Activated naive CD8-positive, alpha-beta T cell treated with anti-CD3 and anti-CD28 coated beads, Interleukin-2, amount 10 ng/mL, durations not matched to agents 7 days and 5 days (primary cell): ENCODE measurements at regions not wholly inside any gene's neighbourhood (a gene's known extent, or its start where the extent isn't known, plus 50 kb on each side); places are given as distances from the start of the nearest gene placed in this dataset.
A peak's percentile ranks its signal among the peaks of the same experiment; 100 is the strongest.
"Not testable (repeated sequence)": the region's sequence is repeated elsewhere in the genome, so short reads cannot be mapped to it uniquely, and the experiment has no call there.

ENCODE experiments used
- ATAC-seq: fragments of 150-1000 bp; cut with Tn5 transposase; one replicate; pipeline ENCODE4 v1.10.0; 2021; ENCODE audit warnings: low read depth, moderate library complexity
- POLR2A ChIA-PET: fragments of 350-600 bp; sonication (Branson Sonifier 250); formaldehyde crosslinking; loops from one replicate; lab custom pipeline; 2021; ENCODE audit warnings: antibody characterized with exemption; lab: Charles Lee
- DNase-seq: peaks from one replicate; pipeline ENCODE4 v3.0.0; 2021
- H3K27ac Mint-ChIP-seq: one replicate; pipeline ENCODE4 v1.8.0; 2022; ENCODE audit warnings: mild to moderate bottlenecking, mixed read lengths
- H3K27me3 Mint-ChIP-seq: one replicate; pipeline ENCODE4 v1.8.0; 2022; ENCODE audit warnings: mild to moderate bottlenecking, moderate library complexity, mixed read lengths
- H3K36me3 Mint-ChIP-seq: one replicate; pipeline ENCODE4 v1.8.0; 2021; ENCODE audit warnings: mild to moderate bottlenecking, mixed read lengths
- H3K4me1 Mint-ChIP-seq: one replicate; pipeline ENCODE4 v1.8.0; 2021; ENCODE audit warnings: mixed read lengths
- H3K4me3 Mint-ChIP-seq: one replicate; pipeline ENCODE4 v1.8.0; 2022; ENCODE audit warnings: mild to moderate bottlenecking, moderate library complexity, mixed read lengths
- H3K9me3 Mint-ChIP-seq: one replicate; pipeline ENCODE4 v1.8.0; 2021; ENCODE audit warnings: mixed read lengths

GRCh38 chr7:65239324-65239706 is 134.3 kb upstream of the ZNF92 start:
- peaks cover 1% of the 10 kb centered on the region for H3K4me1 Mint-ChIP-seq
- POLR2A ChIA-PET, result no interaction called here
- no peaks in the 10 kb centered on the region for H3K9me3 Mint-ChIP-seq
- peaks cover 28% of the 10 kb centered on the region for H3K27me3 Mint-ChIP-seq
- H3K4me3 Mint-ChIP-seq, result peak overlapping the region; percentile 39
- no peak for DNase-seq
- H3K36me3 Mint-ChIP-seq, result no peaks in the 10 kb centered on the region
- ATAC-seq, result no peak
- H3K27ac Mint-ChIP-seq, result no peak overlapping the region

GRCh38 chr7:65238785-65239184 is 134.9 kb upstream of the ZNF92 start:
- H3K27me3 Mint-ChIP-seq, result peaks cover 28% of the 10 kb centered on the region
- no peaks in the 10 kb centered on the region for H3K9me3 Mint-ChIP-seq
- no peak for DNase-seq
- H3K4me1 Mint-ChIP-seq, result peaks cover 4% of the 10 kb centered on the region
- no peak for ATAC-seq
- no peaks in the 10 kb centered on the region for H3K36me3 Mint-ChIP-seq
- no peak overlapping the region for H3K4me3 Mint-ChIP-seq
- H3K27ac Mint-ChIP-seq, result no peak overlapping the region
- POLR2A ChIA-PET, result no interaction called here

- no peak for DNase-seq
- no peaks in the 10 kb centered on the region for H3K36me3 Mint-ChIP-seq
- no peak overlapping the region for H3K4me3 Mint-ChIP-seq
- H3K27ac Mint-ChIP-seq, result no peak overlapping the region
- POLR2A ChIA-PET, result no interaction called here
- H3K9me3 Mint-ChIP-seq, result no peaks in the 10 kb centered on the region
- H3K4me1 Mint-ChIP-seq, result peaks cover 12% of the 10 kb centered on the region
- ATAC-seq, result no peak
- peaks cover 22% of the 10 kb centered on the region for H3K27me3 Mint-ChIP-seq
These were observed 138.1 kb upstream of the ZNF92 start for GRCh38 chr7:65235586-65235985.

- peaks cover 12% of the 10 kb centered on the region for H3K4me1 Mint-ChIP-seq
- ATAC-seq (no peak), DNase-seq (no peak)
- H3K4me3 Mint-ChIP-seq, result no peak overlapping the region
- no peaks in the 10 kb centered on the region for H3K36me3 Mint-ChIP-seq
- no peaks in the 10 kb centered on the region for H3K9me3 Mint-ChIP-seq
- H3K27ac Mint-ChIP-seq, result no peak overlapping the region
- POLR2A ChIA-PET, result no interaction called here
- H3K27me3 Mint-ChIP-seq, result peaks cover 12% of the 10 kb centered on the region
These were observed 140.1 kb upstream of the ZNF92 start for GRCh38 chr7:65233409-65234034.

- H3K4me3 Mint-ChIP-seq, result no peak overlapping the region
- peaks cover 5% of the 10 kb centered on the region for H3K27me3 Mint-ChIP-seq
- no peak overlapping the region for H3K27ac Mint-ChIP-seq
These were observed 143.4 kb upstream of the ZNF92 start for GRCh38 chr7:65230231-65230630.

GRCh38 chr7:65225422-65226006 is 148.1 kb upstream of the ZNF92 start:
- POLR2A ChIA-PET, result interaction anchor here (0.7 kb wide), 1 partner anchor 250 kb away, joined by 3 read pairs; no protein-coding TSS in a partner anchor
- Mint-ChIP-seq H3K4me1 (no peaks in the 10 kb centered on the region), H3K36me3 (no peaks in the 10 kb centered on the region), H3K27me3 (no peaks in the 10 kb centered on the region), H3K9me3 (no peaks in the 10 kb centered on the region), H3K27ac (no peak overlapping the region), H3K4me3 (no peak overlapping the region)
- peak; percentile 52 for ATAC-seq
- no peak for DNase-seq

More at GRCh38 chr7:65230231-65230630, 143.4 kb upstream of the ZNF92 start:
- DNase-seq (no peak), ATAC-seq (no peak)
- POLR2A ChIA-PET, result no interaction called here
- H3K4me1 Mint-ChIP-seq, result peaks cover 11% of the 10 kb centered on the region
- H3K9me3 Mint-ChIP-seq, result no peaks in the 10 kb centered on the region
- no peaks in the 10 kb centered on the region for H3K36me3 Mint-ChIP-seq

GRCh38 chr7:65222655-65223054 is 151.0 kb upstream of the ZNF92 start:
- H3K4me3 Mint-ChIP-seq, result no peak overlapping the region
- DNase-seq (no peak), ATAC-seq (no peak)
- H3K4me1 Mint-ChIP-seq, result no peaks in the 10 kb centered on the region
- POLR2A ChIA-PET, result no interaction called here
- H3K27ac Mint-ChIP-seq, result no peak overlapping the region
- H3K36me3 Mint-ChIP-seq, result no peaks in the 10 kb centered on the region
- H3K27me3 Mint-ChIP-seq, result no peaks in the 10 kb centered on the region
- H3K9me3 Mint-ChIP-seq, result no peaks in the 10 kb centered on the region

- no peaks in the 10 kb centered on the region for H3K9me3 Mint-ChIP-seq
- H3K36me3 Mint-ChIP-seq, result no peaks in the 10 kb centered on the region
- H3K27me3 Mint-ChIP-seq, result no peaks in the 10 kb centered on the region
- no peak overlapping the region for H3K4me3 Mint-ChIP-seq
- H3K4me1 Mint-ChIP-seq, result no peaks in the 10 kb centered on the region
- POLR2A ChIA-PET, result no interaction called here
- DNase-seq (no peak), ATAC-seq (no peak)
- no peak overlapping the region for H3K27ac Mint-ChIP-seq
These were observed 152.0 kb upstream of the ZNF92 start for GRCh38 chr7:65221683-65222082.

GRCh38 chr7:65219623-65220022 is 154.0 kb upstream of the ZNF92 start:
- DNase-seq (no peak), ATAC-seq (no peak)
- Mint-ChIP-seq H3K9me3 (no peaks in the 10 kb centered on the region), H3K4me1 (peaks cover 1% of the 10 kb centered on the region), H3K27me3 (no peaks in the 10 kb centered on the region), H3K27ac (no peak overlapping the region), H3K36me3 (no peaks in the 10 kb centered on the region), H3K4me3 (no peak overlapping the region)
- POLR2A ChIA-PET, result no interaction called here

- peaks cover 1% of the 10 kb centered on the region for H3K4me1 Mint-ChIP-seq
- no peak overlapping the region for H3K27ac Mint-ChIP-seq
- POLR2A ChIA-PET, result no interaction called here
- ATAC-seq (peak; percentile 56), DNase-seq (peak; percentile 56)
- no peaks in the 10 kb centered on the region for H3K36me3 Mint-ChIP-seq
- no peak overlapping the region for H3K4me3 Mint-ChIP-seq
- H3K27me3 Mint-ChIP-seq, result no peaks in the 10 kb centered on the region
- H3K9me3 Mint-ChIP-seq, result no peaks in the 10 kb centered on the region
These were observed 157.2 kb upstream of the ZNF92 start for GRCh38 chr7:65216469-65216868.

GRCh38 chr7:65213260-65213659 is 160.4 kb upstream of the ZNF92 start:
- DNase-seq, H3K9me3 Mint-ChIP-seq, H3K27me3 Mint-ChIP-seq, ATAC-seq, H3K27ac Mint-ChIP-seq, H3K4me1 Mint-ChIP-seq, POLR2A ChIA-PET, H3K36me3 Mint-ChIP-seq, H3K4me3 Mint-ChIP-seq: not testable (repeated sequence)

GRCh38 chr7:65199221-65199620 is 174.4 kb upstream of the ZNF92 start:
- H3K27me3 Mint-ChIP-seq, POLR2A ChIA-PET, H3K4me3 Mint-ChIP-seq: not testable (repeated sequence)

GRCh38 chr7:65193334-65194058 is 180.2 kb upstream of the ZNF92 start:
- H3K27ac Mint-ChIP-seq, H3K4me1 Mint-ChIP-seq, POLR2A ChIA-PET, DNase-seq, ATAC-seq, H3K36me3 Mint-ChIP-seq, H3K9me3 Mint-ChIP-seq, H3K27me3 Mint-ChIP-seq, H3K4me3 Mint-ChIP-seq: not testable (repeated sequence)

More at GRCh38 chr7:65199221-65199620, 174.4 kb upstream of the ZNF92 start:
- H3K9me3 Mint-ChIP-seq, H3K27ac Mint-ChIP-seq, ATAC-seq, H3K36me3 Mint-ChIP-seq, DNase-seq, H3K4me1 Mint-ChIP-seq: not testable (repeated sequence)

- ATAC-seq, H3K36me3 Mint-ChIP-seq, H3K9me3 Mint-ChIP-seq, DNase-seq, POLR2A ChIA-PET, H3K27me3 Mint-ChIP-seq, H3K27ac Mint-ChIP-seq, H3K4me3 Mint-ChIP-seq, H3K4me1 Mint-ChIP-seq: not testable (repeated sequence)
These were observed 170.6 kb upstream of the ERV3-1 start for GRCh38 chr7:65177041-65177440.
